HUES48 (cell line): ENCODE measurements at regions not wholly inside any gene's neighbourhood (a gene's known extent, or its start where the extent isn't known, plus 50 kb on each side); places are given as distances from the start of the nearest gene placed in this dataset.

Experiments
- H3K27ac ChIP-seq: one replicate; pipeline ENCODE4 v1.7.0; 2013; ENCODE audit warnings: low read depth, low read length, inconsistent platforms
- H3K27me3 ChIP-seq: 2 replicates; pipeline ENCODE4 v1.6.1; 2013; ENCODE audit warnings: mild to moderate bottlenecking, low read length; ENCODE audit not compliant: control insufficient read depth, insufficient read depth
- H3K36me3 ChIP-seq: 2 replicates; pipeline ENCODE4 v1.6.1; 2013; ENCODE audit warnings: low read length; ENCODE audit not compliant: control insufficient read depth, insufficient read depth
- H3K4me1 ChIP-seq: 2 replicates; pipeline ENCODE4 v1.6.1; 2013; ENCODE audit warnings: mild to moderate bottlenecking, low read length; ENCODE audit not compliant: control insufficient read depth, insufficient read depth
- H3K4me3 ChIP-seq: 2 replicates; pipeline ENCODE4 v1.5.1; 2013; ENCODE audit warnings: mild to moderate bottlenecking, low read depth, low read length
- H3K9ac ChIP-seq: 2 replicates; pipeline ENCODE4 v1.6.1; 2013; ENCODE audit warnings: mild to moderate bottlenecking, low read depth, low read length, moderate library complexity
- H3K9me3 ChIP-seq: 2 replicates; pipeline ENCODE4 v1.6.1; 2013; ENCODE audit warnings: low read length; ENCODE audit not compliant: control insufficient read depth, insufficient read depth

DNA sequence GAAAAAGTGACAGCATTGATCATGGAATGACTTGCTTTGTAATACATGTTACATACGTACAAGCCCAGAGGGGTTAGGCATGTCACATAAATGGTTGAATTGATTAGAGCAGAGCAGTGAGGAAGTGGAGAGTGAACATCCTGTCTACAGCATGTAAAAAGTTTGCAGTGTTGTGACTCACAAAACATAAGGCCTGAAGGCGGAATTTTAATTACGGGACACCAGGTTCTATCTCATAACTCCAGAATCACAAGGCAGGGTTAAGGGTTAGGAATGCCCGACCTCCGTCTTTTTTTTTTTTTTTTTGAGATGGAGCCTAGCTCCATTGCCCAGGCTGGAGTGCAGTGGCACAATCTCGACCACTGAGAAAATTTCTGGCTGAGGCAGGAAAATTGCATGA is 83.9 kb downstream of the MUC16 start:
- H3K4me1 ChIP-seq, result no peaks in the 10 kb centered on the region
- H3K9me3 ChIP-seq, result peaks cover 73% of the 10 kb centered on the region
- H3K36me3 ChIP-seq, result no peaks in the 10 kb centered on the region
- no peak overlapping the region for H3K27ac ChIP-seq
- no peaks in the 10 kb centered on the region for H3K27me3 ChIP-seq
- H3K4me3 ChIP-seq, result no peak overlapping the region
- no peak overlapping the region for H3K9ac ChIP-seq

DNA sequence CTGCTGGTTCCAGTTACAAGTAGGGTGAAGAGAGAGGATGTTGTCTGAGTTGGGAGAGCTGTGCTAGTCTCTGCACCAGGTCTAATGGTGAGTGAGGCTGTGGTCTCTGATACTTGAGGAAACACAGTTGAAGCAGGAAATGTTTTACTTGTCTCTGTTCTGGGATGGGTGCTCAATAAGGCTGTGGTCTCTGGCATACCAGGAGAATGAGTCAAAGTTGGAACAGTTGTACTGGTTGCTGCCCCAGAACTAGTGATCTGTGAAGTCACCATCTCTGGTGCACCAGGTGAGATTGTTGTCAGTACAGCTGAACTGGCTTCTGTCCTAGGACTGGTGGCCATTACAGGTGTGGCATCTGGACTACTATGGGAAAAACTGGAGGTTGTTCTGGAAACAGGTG is 74.7 kb downstream of the MUC16 start:
- Histone ChIP-seq H3K27ac (no peak overlapping the region), H3K9me3 (peaks cover 83% of the 10 kb centered on the region), H3K4me1 (no peaks in the 10 kb centered on the region), H3K27me3 (no peaks in the 10 kb centered on the region), H3K36me3 (no peaks in the 10 kb centered on the region), H3K9ac (no peak overlapping the region), H3K4me3 (no peak overlapping the region)

DNA sequence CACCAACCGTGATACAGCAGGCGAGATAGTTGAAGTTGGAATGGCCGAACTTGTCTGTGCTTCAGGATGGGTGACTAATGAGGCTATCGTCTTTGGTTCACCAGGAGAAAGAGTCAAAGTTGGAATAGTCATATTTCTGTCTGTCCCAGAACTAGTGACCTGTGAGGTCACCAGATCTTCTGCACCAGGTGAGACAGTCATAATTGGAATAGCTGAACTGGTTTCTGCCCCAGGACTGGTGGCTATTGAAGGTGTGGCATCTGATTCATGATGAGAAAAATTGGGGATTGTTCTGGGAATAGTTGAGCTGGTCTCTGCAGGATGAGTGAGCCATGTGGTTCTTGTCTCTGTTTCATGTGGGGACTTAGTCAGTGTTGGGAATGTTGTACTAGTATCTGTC is 71.6 kb downstream of the MUC16 start:
- H3K27ac ChIP-seq, result no peak overlapping the region
- peaks cover 92% of the 10 kb centered on the region for H3K9me3 ChIP-seq
- H3K4me3 ChIP-seq, result no peak overlapping the region
- no peak overlapping the region for H3K9ac ChIP-seq
- no peaks in the 10 kb centered on the region for H3K27me3 ChIP-seq
- H3K36me3 ChIP-seq, result no peaks in the 10 kb centered on the region
- H3K4me1 ChIP-seq, result no peaks in the 10 kb centered on the region
